Prostate gland (tissue), 2 donors: ENCODE measurements at regions not wholly inside any gene's neighbourhood (a gene's known extent, or its start where the extent isn't known, plus 50 kb on each side); places are given as distances from the start of the nearest gene placed in this dataset.

ENCODE experiments used
- POLR2A ChIP-seq: fragments of 450-650 bp; IDR thresholded peaks from one replicate; pipeline ENCODE4 v1.6.1; 2016; ENCODE audit warnings: antibody characterized with exemption, mild to moderate bottlenecking
- POLR2AphosphoS5 ChIP-seq: sonication (generic); formaldehyde crosslinking; IDR thresholded peaks from one replicate; pipeline ENCODE4 v1.6.1; 2017; ENCODE audit warnings: antibody characterized with exemption
- TF ChIP-seq, protein P1 (sequence below), 4 experiments: fragments of 200-600 bp in 2 of 4; fragments of 450-650 bp in 2 of 4; sonication (generic) in 2 of 4; IDR thresholded peaks; 1 replicate in 3 of 4; 2 replicates in 1 of 4; pipeline ENCODE4 v1.5.1; 2016 to 2019; ENCODE audit warnings: antibody characterized with exemption in 4 of 4, mild to moderate bottlenecking in 2 of 4, moderate library complexity in 2 of 4

DNA sequence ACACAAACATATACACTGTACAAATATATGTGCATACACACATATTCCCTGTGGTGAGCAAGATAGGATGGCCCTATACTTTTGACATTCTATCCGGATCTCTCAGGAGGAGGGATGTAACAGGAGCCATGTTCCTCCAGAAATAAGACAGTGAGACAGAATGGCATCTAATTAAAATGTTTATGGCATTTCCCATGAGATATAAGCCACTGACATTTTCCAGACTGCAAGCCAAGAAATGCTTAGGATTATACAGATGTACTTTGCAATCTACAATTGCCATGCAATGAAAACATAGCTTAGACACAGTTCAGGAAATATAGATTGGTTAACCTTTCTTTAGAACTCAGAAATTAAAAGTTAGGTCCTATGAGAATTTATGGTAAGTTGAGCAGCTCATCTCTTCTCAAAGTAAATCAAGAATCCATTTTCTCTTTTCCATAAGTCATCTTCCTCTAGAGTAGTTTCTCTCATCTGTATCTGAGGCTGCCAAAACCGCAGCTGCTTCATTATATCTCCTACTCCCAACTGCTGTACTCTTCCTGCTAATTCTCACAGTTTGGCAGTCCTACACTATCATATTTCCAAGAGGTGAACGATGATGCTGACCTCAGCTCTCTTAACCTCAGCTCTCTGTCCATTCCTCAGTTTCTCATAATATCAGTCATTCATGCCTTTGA lies 1719.1 kb downstream of the MAT2B start:
- TF ChIP-seq, protein P1, sequence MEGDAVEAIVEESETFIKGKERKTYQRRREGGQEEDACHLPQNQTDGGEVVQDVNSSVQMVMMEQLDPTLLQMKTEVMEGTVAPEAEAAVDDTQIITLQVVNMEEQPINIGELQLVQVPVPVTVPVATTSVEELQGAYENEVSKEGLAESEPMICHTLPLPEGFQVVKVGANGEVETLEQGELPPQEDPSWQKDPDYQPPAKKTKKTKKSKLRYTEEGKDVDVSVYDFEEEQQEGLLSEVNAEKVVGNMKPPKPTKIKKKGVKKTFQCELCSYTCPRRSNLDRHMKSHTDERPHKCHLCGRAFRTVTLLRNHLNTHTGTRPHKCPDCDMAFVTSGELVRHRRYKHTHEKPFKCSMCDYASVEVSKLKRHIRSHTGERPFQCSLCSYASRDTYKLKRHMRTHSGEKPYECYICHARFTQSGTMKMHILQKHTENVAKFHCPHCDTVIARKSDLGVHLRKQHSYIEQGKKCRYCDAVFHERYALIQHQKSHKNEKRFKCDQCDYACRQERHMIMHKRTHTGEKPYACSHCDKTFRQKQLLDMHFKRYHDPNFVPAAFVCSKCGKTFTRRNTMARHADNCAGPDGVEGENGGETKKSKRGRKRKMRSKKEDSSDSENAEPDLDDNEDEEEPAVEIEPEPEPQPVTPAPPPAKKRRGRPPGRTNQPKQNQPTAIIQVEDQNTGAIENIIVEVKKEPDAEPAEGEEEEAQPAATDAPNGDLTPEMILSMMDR (IDR thresholded peaks at IDR 0.05) = no peak
- no peak for TF ChIP-seq POLR2A
- TF ChIP-seq POLR2AphosphoS5 = no peak
